ENCODE measurements at regions not wholly inside any gene's neighbourhood (a gene's known extent, or its start where the extent isn't known, plus 50 kb on each side); places are given as distances from the start of the nearest gene placed in this dataset.

- DNase-seq (ENCODE audit: low read depth, low spot score) = no peak
Measured at GRCh38 chr6:144878577-144878976, 593.4 kb downstream of the UTRN start.

- DNase-seq (ENCODE audit: low read depth, low spot score) = no peak
Measured at GRCh38 chr6:144879436-144879835, 594.3 kb downstream of the UTRN start.

DNA sequence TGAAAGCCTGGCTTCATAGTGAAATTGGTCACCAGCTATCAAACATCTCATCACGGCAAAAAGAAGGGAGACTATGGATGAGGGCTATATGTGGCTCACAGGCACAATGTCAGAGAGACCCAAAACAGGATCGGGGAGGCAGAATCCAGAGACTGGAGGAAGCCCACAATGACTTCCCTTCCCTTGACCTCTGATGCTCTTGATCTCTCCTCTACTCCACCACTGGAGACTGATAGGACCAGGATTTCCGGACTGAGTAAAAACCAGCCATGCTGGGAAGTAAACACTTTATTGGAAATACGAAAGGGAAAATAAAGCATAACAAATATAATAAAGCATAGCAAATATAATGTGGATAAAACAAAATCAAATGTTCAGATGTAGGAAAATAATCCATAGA, 597.3 kb downstream of the UTRN start:
- no peak for DNase-seq (ENCODE audit: low read depth, low spot score)

- no peak for DNase-seq (ENCODE audit: low read depth, low spot score)
Measured at GRCh38 chr6:144883915-144884314, 598.8 kb downstream of the UTRN start.

- DNase-seq (ENCODE audit: low read depth, low spot score) = no peak
Measured at GRCh38 chr6:144885817-144886216, 600.7 kb downstream of the UTRN start.

DNA sequence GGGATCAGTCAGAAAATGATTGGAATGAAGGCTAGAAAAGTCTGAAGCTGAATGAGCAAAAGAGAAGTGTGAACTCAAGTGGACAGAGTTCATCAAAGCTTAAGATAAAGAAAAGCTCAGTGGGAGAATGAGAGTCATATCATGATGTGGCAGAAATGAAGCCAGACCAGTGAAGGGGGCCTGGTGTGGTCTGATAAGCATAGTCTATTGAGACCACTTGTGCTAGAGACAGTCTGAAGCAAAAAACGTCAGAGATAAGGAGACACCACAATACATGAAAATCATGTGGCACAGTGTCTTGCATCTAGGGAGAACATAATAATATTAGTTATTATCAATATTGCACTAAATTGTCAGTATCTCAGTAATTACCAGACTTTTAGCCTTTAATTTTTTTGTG, 601.5 kb downstream of the UTRN start:
- DNase-seq (ENCODE audit: low read depth, low spot score) = no peak

DNA sequence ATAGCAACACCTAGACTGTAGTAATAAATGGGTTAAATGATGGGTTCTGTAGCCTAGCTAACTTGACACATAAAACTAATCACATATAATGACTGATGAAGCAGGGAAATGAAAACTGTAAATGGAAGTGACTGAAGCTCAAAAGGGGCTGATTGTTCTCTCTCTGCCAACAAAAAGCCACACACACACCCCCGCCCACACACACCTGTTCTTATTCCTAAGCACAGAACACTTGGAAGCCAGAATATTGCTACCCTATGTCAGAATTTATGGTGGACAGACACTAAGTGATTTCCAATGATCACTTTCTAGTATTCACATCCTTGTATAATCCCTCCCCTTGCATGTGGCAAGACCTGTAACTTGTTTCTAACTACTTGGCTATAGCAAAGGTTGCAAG, 603.5 kb downstream of the UTRN start:
- DNase-seq (ENCODE audit: low read depth, low spot score) = no peak

GRCh38 chr6:144893680-144894151, 608.6 kb downstream of the UTRN start:
- no peak for DNase-seq (ENCODE audit: low read depth, low spot score)

- DNase-seq (ENCODE audit: low read depth, low spot score) = no peak
Measured at GRCh38 chr6:144894240-144894639, 609.1 kb downstream of the UTRN start.

DNA sequence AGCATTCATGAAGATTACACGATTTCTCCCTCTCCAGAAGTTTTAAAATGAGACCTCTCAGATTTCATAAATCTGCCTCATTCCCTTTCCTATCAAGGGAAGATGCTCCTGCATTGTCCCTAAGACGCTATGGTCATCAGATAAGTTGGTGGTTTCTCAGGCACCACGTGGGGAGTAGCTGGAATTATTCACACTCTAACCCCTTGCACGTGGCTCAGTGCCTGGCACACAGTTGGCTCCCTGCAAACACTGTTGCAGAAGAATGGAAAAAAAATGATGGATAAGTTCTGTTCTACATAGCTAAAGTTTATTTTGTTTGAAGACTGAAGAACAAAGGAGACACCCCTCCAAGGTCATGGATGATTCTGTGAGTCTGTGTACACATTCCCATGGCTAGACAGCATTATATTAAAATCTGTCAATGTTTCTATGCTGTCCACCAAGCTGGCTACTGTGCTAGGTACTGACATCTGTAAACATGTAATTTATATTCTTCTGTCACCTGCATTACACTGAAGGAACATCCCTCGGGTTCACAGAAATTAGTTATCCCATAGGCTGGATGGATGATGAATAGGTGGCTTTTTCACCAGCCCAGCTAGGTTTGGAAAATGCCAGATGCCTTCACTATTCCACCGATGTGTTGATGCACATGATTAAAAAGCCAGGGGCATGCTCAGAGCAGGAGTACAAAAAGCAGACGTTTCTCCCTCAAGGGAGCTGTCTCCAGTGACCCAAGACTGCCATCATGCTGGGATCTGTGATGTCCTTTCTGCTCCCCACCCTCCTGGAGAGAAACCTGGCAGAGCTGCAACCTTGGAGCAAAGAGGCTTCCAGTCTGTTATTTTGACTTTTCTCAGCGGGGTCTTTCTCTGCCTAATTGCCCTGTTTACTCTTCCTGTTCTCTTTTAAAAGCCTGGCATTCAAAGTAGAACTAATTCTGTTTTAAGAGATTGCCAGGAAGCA, 610.5 kb downstream of the UTRN start:
- DNase-seq (ENCODE audit: low read depth, low spot score) = no peak

- no peak for DNase-seq (ENCODE audit: low read depth, low spot score)
Measured at GRCh38 chr6:144896289-144896688, 611.2 kb downstream of the UTRN start.

- DNase-seq (ENCODE audit: low read depth, low spot score) = no peak
Measured at GRCh38 chr6:144896871-144897270, 611.7 kb downstream of the UTRN start.

DNA sequence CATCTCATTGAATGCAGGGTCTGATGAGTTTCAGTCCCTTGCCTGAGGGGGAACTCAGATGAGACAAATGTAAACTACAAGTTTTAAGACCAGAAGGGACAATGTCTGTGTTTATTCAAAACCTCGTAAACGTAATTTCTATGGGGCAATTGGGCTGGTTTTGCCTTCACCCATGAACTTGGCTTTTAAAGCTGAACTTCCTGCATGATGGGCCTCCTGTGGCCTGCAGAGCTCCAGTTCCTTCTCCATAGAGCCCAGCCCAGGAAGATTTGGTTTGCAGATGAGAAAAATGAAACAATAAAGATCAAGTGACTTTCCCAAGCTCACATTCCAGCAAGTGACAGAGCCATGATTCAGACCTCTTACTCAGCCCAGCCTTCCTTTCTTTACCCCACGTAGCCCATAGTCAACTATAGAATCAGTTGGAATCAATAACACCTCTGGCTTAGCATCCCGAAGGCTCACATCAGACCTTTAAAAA, 612.3 kb downstream of the UTRN start:
- no peak for DNase-seq (ENCODE audit: low read depth, low spot score)

DNA sequence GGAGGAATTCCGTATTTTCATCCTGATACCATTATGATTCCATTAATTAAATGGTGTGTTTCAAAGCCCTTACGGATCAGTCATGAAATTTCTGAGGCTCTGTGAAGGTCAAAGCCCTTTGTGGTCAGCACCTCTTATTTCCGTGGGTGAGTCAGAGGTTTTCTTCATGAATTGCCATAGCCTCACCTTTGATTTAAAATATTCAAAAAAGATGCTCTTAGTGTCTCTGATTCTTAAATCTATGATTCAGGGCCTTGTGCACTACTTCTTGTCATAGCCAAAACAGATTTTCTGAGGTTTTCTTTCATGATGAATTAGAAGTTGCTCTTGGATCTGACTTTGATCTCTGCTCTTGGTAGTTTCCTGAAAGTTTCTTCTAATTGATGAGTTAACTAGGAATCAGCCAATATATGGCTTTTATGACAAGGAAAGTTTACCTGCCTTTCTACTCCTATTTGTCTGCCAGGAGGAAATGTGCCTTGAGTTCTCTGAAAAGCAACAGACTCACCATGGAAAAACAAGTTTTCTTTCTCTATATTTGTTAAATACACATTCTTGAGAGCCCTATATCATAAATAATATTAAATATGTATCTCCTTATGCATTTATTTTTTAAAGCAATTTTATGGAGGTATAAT, 613.0 kb downstream of the UTRN start:
- no peak for DNase-seq (ENCODE audit: low read depth, low spot score)

DNA sequence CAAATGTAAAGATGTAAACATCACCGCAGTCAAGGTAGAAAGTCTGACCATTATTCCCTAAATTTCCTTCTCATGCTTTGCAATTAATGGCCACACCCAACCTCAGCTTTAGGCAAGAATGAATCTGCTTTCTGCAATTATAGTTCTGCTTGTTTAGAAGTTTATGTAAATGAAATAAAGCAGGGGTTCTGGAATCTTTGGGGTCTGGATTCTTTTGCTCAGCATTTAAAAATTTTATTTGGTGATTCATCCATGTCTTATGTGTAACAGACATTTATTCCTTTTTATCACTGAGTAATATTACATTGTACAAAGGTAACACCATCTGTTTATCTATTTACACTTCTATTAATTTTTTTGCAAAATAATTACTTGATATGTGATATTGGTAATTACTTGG, 613.6 kb downstream of the UTRN start:
- DNase-seq (ENCODE audit: low read depth, low spot score) = no peak

DNA sequence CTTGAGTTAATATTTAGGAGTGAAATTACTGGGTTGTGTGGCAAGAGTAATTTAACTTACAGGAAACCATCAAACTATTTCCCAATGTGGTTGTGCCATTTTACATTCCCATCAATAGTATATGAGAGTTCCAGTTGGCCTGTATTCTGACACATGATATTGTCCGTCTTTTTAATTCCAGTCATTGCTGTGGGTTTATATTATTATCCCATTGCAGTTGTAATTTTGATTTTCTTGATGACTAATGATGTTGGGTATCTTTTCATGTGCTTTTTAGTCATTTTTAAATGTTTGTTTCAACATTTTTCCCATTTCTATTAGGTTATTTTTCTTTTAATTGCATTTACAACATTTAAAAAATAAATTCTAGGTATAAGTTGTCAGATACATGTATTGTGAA, 614.0 kb downstream of the UTRN start:
- no peak for DNase-seq (ENCODE audit: low read depth, low spot score)

GRCh38 chr6:144901412-144901811, 616.3 kb downstream of the UTRN start:
- DNase-seq (ENCODE audit: low read depth, low spot score) = no peak

GRCh38 chr6:144908004-144908403, 622.9 kb downstream of the UTRN start:
- DNase-seq (ENCODE audit: low read depth, low spot score) = no peak

DNA sequence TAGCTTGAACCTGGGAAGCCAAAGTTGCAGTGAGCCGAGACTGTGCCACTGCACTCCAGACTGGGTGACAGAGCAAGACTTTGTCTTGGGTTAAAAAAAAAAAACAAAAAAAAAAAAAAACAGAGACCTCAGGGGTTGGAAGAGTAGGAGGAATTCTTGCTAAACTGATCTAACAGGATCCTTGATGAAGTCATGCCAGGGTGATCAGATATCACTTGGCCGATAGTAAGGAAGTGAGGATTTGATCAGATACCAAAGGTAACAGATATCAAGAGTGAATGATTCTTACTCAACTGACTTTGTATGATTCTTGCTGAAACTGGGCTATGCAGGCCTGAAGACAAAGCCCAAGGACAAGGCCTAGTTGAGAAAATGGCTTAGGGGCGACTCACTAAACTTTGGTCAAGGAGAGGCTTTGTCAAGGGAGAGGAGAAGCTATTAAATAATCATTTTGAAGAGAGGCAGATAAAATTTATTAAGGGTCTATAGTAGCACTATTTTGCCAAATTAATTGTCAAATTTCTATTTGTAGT, 624.7 kb downstream of the UTRN start:
- DNase-seq (ENCODE audit: low read depth, low spot score) = no peak

- DNase-seq (ENCODE audit: low read depth, low spot score) = no peak
Measured at GRCh38 chr6:144911322-144911721, 626.2 kb downstream of the UTRN start.

DNA sequence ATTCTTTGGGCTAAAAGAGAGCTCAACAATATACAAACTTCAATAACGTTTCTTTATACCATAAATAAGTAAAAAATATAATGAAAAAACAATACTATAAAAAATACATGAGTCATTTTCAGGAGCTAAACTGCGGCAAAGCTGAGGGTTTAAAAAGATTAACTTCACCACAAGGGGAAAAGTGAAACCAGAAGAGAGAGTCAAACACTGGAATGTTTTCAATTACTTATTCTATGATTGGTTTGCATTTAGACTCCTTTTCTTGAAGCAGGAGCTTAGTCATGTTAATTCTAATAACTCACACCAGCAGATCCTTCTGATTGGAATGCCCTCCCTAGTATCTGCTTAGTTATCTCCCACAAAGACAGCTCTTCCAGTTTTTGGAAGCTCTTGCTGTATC, 627.3 kb downstream of the UTRN start:
- DNase-seq (ENCODE audit: low read depth, low spot score) = no peak

DNA sequence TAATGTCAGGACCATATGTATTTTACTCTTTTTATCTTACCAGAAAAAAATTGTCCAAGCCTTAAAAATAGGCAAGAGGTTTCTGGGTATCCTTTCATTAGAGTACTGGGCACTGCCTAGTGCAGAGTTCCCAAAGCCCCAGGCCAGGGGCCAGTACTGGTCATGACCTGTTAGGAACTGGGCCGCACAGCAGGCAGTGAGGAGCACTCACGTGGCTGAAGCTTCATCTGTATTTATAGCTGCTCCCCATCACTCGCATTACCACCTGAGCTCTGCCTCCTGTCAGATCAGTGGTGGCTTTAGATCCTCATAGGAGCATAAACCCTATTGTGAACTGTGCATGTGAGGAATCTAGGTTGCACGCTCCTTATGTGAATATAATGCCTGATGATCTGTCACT, 632.9 kb downstream of the UTRN start:
- no peak for DNase-seq (ENCODE audit: low read depth, low spot score)

GRCh38 chr6:144919560-144919959, 634.4 kb downstream of the UTRN start:
- DNase-seq (ENCODE audit: low read depth, low spot score) = no peak

All from iPS DF 19.7 (cell line).